Upper lobe of left lung (tissue), 6 donors: ENCODE measurements at regions not wholly inside any gene's neighbourhood (a gene's known extent, or its start where the extent isn't known, plus 50 kb on each side); places are given as distances from the start of the nearest gene placed in this dataset.

ENCODE experiments used
- ATAC-seq, 2 donors: fragments of 200-7000 bp; cut with Tn5 transposase; one replicate each; pipeline ENCODE4 v1.9.1; 2022; ENCODE audit warnings: mild to moderate bottlenecking in 2 of 2, moderate library complexity in 2 of 2; ENCODE audit not compliant: low FRiP score in 2 of 2
- DNase-seq, 2 donors: peaks; one replicate each; pipeline ENCODE4 v3.0.0-alpha.2; 2019 to 2020
- H3K27ac ChIP-seq, 4 donors: fragments of 200-600 bp; sonication (generic); one replicate each; pipeline ENCODE4 v1.5.1; 2016 to 2019
- H3K27me3 ChIP-seq, 4 donors: fragments of 200-600 bp; sonication (generic); one replicate each; pipeline ENCODE4 v1.5.1; 2017 to 2019
- H3K36me3 ChIP-seq, 4 donors: fragments of 200-600 bp; sonication (generic); one replicate each; pipeline ENCODE4 v1.5.1; 2016 to 2019
- H3K4me1 ChIP-seq, 4 donors: fragments of 200-600 bp; sonication (generic); one replicate each; pipeline ENCODE4 v1.5.1; 2018 to 2019
- H3K4me3 ChIP-seq, 4 donors: fragments of 200-600 bp; sonication (generic); one replicate each; pipeline ENCODE4 v1.5.1; 2017 to 2019; ENCODE audit warnings: mild to moderate bottlenecking in 2 of 4, moderate library complexity in 1 of 4
- H3K9me3 ChIP-seq, 4 donors: fragments of 200-600 bp; sonication (generic); one replicate each; pipeline ENCODE4 v1.5.1; 2018 to 2019
- EP300 ChIP-seq, 4 donors: sonication (generic); formaldehyde crosslinking; IDR thresholded peaks; one replicate each; pipeline ENCODE4 v1.5.1; 2017; ENCODE audit warnings: antibody characterized with exemption in 4 of 4, control low read depth in 2 of 4
- POLR2A ChIP-seq, 4 donors: fragments of 450-650 bp; IDR thresholded peaks; one replicate each; pipeline ENCODE4 v1.5.1; 2016 to 2017; ENCODE audit warnings: antibody characterized with exemption in 4 of 4, mild to moderate bottlenecking in 2 of 4
- POLR2AphosphoS5 ChIP-seq, 2 donors: sonication (generic); formaldehyde crosslinking; IDR thresholded peaks; one replicate each; pipeline ENCODE4 v1.5.1; 2017; ENCODE audit warnings: antibody characterized with exemption in 2 of 2
- WGBS, 2 donors: methylation state at CpG; one replicate each; pipeline ENCODE4 v1.1.5; 2017 to 2018; 5-methylcytosine and 5-hydroxymethylcytosine counted together
- TF ChIP-seq, protein P1 (sequence below), 6 experiments: fragments of 450-650 bp in 4 of 6; fragments of 200-600 bp in 2 of 6; sonication (generic) in 2 of 6; IDR thresholded peaks; one replicate each; pipeline ENCODE4 v1.5.1; 2016 to 2019; ENCODE audit warnings: antibody characterized with exemption in 6 of 6
- donor health status: DM: no; HTN: no; CAD: no; lungs with moderate emphysema.
- donor health status: DM: no; HTN: yes; CAD: no; lungs with severe emphysema.

GRCh38 chr2:235212501-235213158 is 260.8 kb downstream of the SH3BP4 start:
- H3K9me3 ChIP-seq: no peaks in the 10 kb centered on the region
- WGBS, 2 donors: 77 to 81% methylated on average over 5 of the region's 5 CpGs
- H3K27ac ChIP-seq: no peak overlapping the region
- DNase-seq (no peak), ATAC-seq (no peak)
- no peaks in the 10 kb centered on the region for H3K27me3 ChIP-seq
- H3K4me3 ChIP-seq: no peak overlapping the region
- no peaks in the 10 kb centered on the region for H3K36me3 ChIP-seq
- TF ChIP-seq POLR2AphosphoS5 (IDR thresholded peaks at IDR 0.05): no peak
- no peak for TF ChIP-seq POLR2A (IDR thresholded peaks at IDR 0.05)
- TF ChIP-seq, protein P1, sequence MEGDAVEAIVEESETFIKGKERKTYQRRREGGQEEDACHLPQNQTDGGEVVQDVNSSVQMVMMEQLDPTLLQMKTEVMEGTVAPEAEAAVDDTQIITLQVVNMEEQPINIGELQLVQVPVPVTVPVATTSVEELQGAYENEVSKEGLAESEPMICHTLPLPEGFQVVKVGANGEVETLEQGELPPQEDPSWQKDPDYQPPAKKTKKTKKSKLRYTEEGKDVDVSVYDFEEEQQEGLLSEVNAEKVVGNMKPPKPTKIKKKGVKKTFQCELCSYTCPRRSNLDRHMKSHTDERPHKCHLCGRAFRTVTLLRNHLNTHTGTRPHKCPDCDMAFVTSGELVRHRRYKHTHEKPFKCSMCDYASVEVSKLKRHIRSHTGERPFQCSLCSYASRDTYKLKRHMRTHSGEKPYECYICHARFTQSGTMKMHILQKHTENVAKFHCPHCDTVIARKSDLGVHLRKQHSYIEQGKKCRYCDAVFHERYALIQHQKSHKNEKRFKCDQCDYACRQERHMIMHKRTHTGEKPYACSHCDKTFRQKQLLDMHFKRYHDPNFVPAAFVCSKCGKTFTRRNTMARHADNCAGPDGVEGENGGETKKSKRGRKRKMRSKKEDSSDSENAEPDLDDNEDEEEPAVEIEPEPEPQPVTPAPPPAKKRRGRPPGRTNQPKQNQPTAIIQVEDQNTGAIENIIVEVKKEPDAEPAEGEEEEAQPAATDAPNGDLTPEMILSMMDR (IDR thresholded peaks at IDR 0.05): no peak
- TF ChIP-seq EP300 (IDR thresholded peaks at IDR 0.05): no peak
- no peaks in the 10 kb centered on the region for H3K4me1 ChIP-seq

GRCh38 chr2:235215248-235215647 is 263.4 kb downstream of the SH3BP4 start:
- Histone ChIP-seq H3K36me3 (no peaks in the 10 kb centered on the region), H3K27ac (no peak overlapping the region), H3K9me3 (no peaks in the 10 kb centered on the region), H3K27me3 (no peaks in the 10 kb centered on the region), H3K4me3 (no peak overlapping the region), H3K4me1 (no peaks in the 10 kb centered on the region)
- ATAC-seq: no peak
- WGBS, 2 donors: 86 to 100% methylated on average over 2 to 5 of the region's 5 CpGs
- no peak for DNase-seq
- TF ChIP-seq EP300 (IDR thresholded peaks at IDR 0.05): no peak

GRCh38 chr2:235216901-235217300 is 265.1 kb downstream of the SH3BP4 start:
- DNase-seq (no peak), ATAC-seq (no peak)
- Histone ChIP-seq H3K27ac (no peak overlapping the region), H3K36me3 (no peaks in the 10 kb centered on the region), H3K9me3 (no peaks in the 10 kb centered on the region), H3K4me1 (no peaks in the 10 kb centered on the region), H3K27me3 (no peaks in the 10 kb centered on the region), H3K4me3 (no peak overlapping the region)
- WGBS, 2 donors: 51 to 75% methylated on average over 3 of the region's 3 CpGs
- TF ChIP-seq EP300 (IDR thresholded peaks at IDR 0.05): no peak
- TF ChIP-seq, protein P1 (IDR thresholded peaks at IDR 0.05): no peak
- no peak for TF ChIP-seq POLR2A (IDR thresholded peaks at IDR 0.05)

DNA sequence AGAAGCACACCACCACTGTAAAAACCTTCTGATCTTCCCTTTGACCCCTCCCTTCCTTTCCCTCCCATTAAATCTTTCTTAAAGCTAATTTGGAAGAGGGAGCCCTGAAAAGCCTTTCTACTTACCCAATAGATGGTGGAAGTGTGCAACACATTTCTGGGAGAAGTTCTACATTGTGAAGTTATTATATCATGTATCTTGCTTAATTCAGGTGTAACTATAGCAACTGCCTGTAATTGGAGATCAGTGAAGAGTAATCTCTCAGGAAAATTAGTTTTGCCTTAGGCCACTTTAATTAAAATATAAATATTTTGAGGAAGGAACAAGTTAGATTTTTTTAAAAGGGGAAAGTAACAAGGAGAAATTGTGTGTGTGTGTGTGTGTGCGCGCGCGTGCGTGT is 266.0 kb downstream of the SH3BP4 start:
- H3K27me3 ChIP-seq: no peaks in the 10 kb centered on the region
- no peak overlapping the region for H3K4me3 ChIP-seq
- H3K27ac ChIP-seq: no peak overlapping the region
- ATAC-seq (no peak), DNase-seq (no peak)
- no peaks in the 10 kb centered on the region for H3K9me3 ChIP-seq
- H3K36me3 ChIP-seq: no peaks in the 10 kb centered on the region
- WGBS, 2 donors: 93 to 95% methylated on average over 5 of the region's 5 CpGs
- no peaks in the 10 kb centered on the region for H3K4me1 ChIP-seq
- no peak for TF ChIP-seq POLR2AphosphoS5 (IDR thresholded peaks at IDR 0.05)
- TF ChIP-seq EP300 (IDR thresholded peaks at IDR 0.05): no peak
- TF ChIP-seq, protein P1 (IDR thresholded peaks at IDR 0.05): no peak
- TF ChIP-seq POLR2A (IDR thresholded peaks at IDR 0.05): no peak

DNA sequence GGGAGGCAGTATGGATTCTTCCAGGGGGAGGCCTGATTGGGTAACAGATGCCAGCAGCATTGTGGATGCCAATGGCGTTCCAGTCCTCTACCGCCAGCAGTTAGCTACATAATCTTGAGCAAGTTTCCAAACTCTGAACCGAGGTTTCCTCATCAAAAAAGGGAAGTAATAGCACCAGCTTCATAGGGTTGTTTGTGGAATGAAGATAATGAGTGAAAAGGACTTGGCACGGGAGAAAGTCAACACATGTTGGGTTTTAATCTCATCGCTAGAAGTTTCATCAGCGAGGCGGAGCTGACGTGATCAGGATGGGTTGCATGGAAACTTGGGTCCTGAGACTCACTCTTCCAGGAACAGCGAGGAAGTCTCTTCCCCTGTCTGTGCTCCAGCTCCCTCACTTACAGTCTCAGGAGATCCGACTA is 266.7 kb downstream of the SH3BP4 start:
- Histone ChIP-seq H3K9me3 (no peaks in the 10 kb centered on the region), H3K27me3 (no peaks in the 10 kb centered on the region), H3K4me3 (no peak overlapping the region), H3K4me1 (no peaks in the 10 kb centered on the region), H3K36me3 (no peaks in the 10 kb centered on the region), H3K27ac (no peak overlapping the region)
- no peak for DNase-seq
- no peak for TF ChIP-seq POLR2AphosphoS5 (IDR thresholded peaks at IDR 0.05)
- no peak for TF ChIP-seq POLR2A (IDR thresholded peaks at IDR 0.05)
- TF ChIP-seq, protein P1 (IDR thresholded peaks at IDR 0.05): no peak
- TF ChIP-seq EP300 (IDR thresholded peaks at IDR 0.05): no peak
- no peak for ATAC-seq
- 74% methylated on average over 10 of the region's 10 CpGs for WGBS, 2 donors
